Fibroblast of the aortic adventitia (primary cell): ENCODE measurements at regions not wholly inside any gene's neighbourhood (a gene's known extent, or its start where the extent isn't known, plus 50 kb on each side); places are given as distances from the start of the nearest gene placed in this dataset.

Source experiments
- DNase-seq: peaks from one replicate; pipeline ENCODE4 v3.0.0-alpha.2; 2010; ENCODE audit warnings: low read depth
- H3K4me3 ChIP-seq: 2 replicates; pipeline ENCODE4 v1.5.1; 2011; ENCODE audit warnings: low read depth, mild to moderate bottlenecking, control low read depth, low read length, moderate library complexity
- TF ChIP-seq, protein P1 (sequence below): IDR thresholded peaks from 2 replicates; pipeline ENCODE4 v1.5.1; 2011; ENCODE audit warnings: mild to moderate bottlenecking, low read length, control low read depth, inconsistent platforms; ENCODE audit not compliant: insufficient read depth

DNA sequence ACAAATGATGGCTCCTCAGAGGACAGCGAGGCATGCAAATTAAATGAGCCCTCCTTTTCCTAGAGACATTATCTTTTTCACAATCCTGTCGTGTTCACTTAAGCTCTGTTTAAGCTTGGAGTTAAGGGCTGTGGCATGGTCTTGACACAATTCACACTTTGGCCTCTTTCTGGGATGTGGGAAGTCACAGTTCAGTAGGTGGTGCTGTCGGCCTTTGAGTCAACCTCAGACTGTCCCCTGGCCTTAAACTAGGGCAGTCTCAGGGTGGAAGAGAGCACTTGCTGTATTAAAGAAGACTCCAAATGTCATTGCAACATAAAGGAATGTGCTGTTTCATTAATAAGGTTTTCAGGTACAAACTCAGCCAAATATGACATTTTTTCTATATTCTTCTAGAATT is 351.0 kb downstream of the MCTP2 start:
- no peak for DNase-seq
- H3K4me3 ChIP-seq, result no peak overlapping the region
- TF ChIP-seq, protein P1, sequence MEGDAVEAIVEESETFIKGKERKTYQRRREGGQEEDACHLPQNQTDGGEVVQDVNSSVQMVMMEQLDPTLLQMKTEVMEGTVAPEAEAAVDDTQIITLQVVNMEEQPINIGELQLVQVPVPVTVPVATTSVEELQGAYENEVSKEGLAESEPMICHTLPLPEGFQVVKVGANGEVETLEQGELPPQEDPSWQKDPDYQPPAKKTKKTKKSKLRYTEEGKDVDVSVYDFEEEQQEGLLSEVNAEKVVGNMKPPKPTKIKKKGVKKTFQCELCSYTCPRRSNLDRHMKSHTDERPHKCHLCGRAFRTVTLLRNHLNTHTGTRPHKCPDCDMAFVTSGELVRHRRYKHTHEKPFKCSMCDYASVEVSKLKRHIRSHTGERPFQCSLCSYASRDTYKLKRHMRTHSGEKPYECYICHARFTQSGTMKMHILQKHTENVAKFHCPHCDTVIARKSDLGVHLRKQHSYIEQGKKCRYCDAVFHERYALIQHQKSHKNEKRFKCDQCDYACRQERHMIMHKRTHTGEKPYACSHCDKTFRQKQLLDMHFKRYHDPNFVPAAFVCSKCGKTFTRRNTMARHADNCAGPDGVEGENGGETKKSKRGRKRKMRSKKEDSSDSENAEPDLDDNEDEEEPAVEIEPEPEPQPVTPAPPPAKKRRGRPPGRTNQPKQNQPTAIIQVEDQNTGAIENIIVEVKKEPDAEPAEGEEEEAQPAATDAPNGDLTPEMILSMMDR, result no peak

DNA sequence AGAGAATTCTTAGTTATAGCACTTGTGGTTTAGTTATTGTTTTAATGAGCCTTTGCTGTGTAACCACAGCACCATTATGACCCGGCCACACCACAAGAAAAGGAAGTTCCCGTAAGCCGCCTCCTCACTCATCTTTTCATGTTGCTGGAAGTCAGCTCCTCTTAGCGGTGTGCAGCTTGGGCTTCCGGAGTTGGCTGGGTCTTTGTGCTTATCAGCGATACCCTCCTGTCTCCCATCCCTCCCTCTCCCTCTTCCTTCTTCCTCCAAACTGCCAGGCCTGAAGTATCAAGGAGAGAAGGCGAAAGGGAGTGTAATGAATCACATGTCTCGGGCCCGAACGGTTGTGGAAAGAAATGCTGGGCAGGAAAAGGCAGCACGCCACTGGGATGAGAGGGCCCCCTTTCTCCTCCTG is 353.5 kb downstream of the MCTP2 start:
- DNase-seq, result no peak
- TF ChIP-seq, protein P1, result no peak
- H3K4me3 ChIP-seq, result no peak overlapping the region

DNA sequence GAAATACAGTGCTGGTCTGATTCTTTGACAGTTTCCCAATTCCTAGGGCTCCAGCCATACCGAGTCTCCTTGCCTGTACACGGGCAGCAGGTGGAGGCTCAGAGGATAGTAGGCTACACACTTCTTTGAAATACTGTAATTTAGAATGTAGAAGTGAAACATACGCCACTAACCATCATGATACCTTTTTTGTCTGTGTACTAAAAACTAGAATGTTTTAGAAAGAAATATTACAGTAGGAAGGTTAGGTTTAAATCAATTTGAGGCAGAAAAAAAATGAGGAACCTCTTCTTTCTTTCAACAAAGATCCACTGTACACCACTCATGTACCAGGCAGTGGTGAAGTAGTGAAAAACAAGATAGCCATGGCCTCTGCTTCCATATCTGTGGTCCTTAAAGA is 354.7 kb downstream of the MCTP2 start:
- no peak overlapping the region for H3K4me3 ChIP-seq
- no peak for DNase-seq
- TF ChIP-seq, protein P1, result no peak

GRCh38 chr15:94587113-94587512 is 355.8 kb downstream of the MCTP2 start:
- TF ChIP-seq, protein P1, result no peak
- H3K4me3 ChIP-seq, result no peak overlapping the region
- no peak for DNase-seq

GRCh38 chr15:94588993-94589392 is 357.6 kb downstream of the MCTP2 start:
- no peak for DNase-seq
- TF ChIP-seq, protein P1, result no peak
- H3K4me3 ChIP-seq, result no peak overlapping the region

GRCh38 chr15:94592495-94592894 is 361.1 kb downstream of the MCTP2 start:
- H3K4me3 ChIP-seq, result no peak overlapping the region
- TF ChIP-seq, protein P1, result no peak
- DNase-seq, result no peak

- no peak overlapping the region for H3K4me3 ChIP-seq
- no peak for DNase-seq
- TF ChIP-seq, protein P1, result no peak
Observed at GRCh38 chr15:94596707-94597106, 365.3 kb downstream of the MCTP2 start.
